ENCODE measurements at regions not wholly inside any gene's neighbourhood (a gene's known extent, or its start where the extent isn't known, plus 50 kb on each side); places are given as distances from the start of the nearest gene placed in this dataset.

DNA sequence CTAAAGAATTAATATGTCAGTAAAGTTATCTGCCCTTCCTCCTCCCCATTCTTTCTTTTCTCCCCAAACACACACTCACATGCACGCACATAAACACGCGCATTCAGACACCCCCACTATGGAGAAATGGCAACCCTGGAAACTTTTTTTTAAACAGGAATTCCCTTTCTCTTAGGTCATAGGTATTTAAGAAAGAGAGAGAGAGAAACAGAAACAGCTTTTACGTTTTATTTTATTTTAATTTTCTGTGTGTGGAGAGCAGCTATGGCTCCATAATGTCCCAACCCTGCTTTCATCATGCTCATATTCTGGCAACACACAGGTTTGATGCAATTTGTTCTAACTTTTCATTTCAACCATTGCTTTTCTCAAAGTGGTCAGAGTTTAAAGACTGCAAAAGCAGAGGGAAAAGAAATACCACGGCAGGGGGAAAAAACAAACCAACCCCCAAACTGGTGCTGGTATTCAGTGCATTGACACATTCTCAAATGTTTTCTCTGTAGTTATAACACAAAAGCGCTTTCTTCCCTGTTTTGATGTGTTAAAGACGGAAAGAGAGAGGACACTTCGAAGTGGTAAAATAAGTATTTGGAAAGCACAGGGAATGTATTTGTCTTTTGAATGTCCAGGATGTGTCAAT lies 126.0 kb upstream of the TMEM161B start:
- no peak for DNase-seq

DNA sequence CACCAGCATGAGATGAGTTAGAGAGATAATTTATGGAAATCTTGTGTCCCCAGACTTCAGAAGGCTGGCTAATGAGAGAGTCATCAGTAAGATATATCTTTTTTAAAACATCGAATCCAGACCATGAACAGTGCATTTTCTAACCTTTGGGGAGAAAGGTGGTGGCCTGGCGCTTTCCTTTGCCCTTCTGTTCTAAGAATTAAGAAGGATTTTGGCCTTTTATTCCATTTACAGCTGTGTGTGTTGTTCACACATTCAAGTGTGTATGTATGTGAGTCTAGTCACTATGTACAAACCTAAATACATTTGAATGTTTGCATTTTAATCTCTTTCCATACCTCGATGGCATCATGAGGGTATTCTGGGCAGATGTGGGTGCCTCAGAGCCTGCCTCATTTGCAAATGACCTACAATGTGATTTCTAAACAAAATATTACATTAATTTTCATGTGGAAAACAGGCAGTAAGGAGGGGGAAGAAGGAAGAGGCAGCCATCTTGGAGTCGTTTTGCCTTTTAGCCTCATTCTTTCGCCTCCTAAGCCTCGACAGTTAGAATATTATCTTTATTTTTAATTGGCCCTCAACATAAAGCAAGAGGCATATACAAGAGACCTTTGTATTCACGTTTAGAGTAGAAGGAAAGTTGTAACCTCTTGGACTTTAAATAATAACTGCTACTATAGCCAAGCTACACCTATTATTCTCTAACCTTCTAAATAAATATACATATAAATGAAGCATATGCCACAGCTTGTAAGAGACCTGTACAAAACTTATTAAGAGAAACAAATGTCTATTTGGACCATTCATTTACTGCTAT lies 125.3 kb upstream of the TMEM161B start:
- no peak for DNase-seq

DNA sequence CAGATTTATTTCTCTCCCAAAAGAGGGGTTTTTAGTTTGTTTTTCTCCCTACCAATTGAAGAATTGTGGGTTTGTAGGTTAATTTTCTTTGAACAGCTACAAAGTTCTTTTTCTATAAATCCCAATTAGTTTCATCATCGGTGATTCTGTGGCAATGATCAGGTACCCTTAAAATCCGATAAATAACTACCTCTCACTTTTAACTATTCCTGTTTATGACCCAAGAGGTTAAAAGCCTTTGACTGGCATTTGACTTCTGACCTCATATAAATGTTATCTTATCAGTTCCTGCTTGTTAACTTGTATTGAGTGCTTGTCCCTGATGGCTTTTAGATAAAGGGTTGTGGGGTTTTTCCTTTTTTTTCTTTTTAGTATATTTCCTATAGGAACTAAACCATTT lies 124.4 kb upstream of the TMEM161B start:
- DNase-seq: no peak

DNA sequence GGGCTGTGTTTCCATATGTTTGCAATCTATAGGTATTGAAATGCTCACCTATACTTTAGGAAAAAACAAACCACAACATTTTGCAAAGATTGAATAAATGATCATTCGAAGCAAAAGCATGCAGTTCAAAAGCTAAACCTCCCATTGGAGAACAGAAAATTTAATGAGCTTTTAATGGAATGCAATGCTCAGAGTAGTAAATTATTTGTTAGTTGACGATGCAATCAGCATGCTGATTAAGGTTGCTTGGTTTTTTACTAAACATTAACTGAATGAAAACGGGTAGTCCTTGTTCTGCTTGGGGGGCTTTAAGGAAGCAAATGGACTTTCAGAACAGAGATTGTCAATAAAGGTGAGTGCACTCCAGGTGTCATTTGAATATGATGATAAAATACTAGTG lies 123.3 kb upstream of the TMEM161B start:
- DNase-seq: no peak

DNA sequence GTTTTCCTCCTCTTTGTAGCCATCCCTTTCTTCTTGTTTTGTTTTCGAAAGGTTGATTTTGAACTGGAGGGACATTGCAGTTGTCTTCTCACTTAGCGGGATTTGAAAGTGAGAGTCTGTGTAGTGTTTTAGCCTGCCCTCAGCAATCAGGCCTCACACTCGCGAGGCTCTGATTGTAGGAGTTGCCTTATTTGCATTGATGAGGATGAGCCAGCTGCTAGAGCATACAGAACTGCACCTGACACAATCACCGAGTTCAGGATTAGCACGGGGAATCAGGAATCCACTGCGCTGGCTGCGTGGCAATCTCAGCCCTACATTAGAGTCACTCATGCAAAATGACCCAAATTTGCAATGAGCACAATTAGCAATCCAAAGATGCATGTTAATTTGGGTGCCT lies 122.5 kb upstream of the TMEM161B start:
- no peak for DNase-seq

DNA sequence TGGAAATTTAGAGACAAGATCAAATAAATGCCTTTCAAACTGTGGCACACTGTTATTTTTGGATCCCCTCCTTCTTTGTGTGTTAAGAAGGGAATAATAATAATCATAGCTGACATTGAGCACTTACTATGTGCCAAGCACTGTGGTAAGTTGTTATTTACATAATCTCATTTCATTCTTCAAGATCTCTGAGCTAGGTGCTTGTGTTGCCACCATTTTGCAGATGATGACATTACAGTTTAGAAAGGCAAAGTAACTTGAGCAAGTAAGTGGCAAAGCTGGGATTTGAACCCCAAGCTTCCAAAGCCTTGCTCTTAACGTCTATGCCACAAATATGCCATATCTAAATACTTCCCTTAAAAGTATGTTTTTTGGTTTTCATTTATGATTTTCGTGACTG lies 121.8 kb upstream of the TMEM161B start:
- DNase-seq: no peak

DNA sequence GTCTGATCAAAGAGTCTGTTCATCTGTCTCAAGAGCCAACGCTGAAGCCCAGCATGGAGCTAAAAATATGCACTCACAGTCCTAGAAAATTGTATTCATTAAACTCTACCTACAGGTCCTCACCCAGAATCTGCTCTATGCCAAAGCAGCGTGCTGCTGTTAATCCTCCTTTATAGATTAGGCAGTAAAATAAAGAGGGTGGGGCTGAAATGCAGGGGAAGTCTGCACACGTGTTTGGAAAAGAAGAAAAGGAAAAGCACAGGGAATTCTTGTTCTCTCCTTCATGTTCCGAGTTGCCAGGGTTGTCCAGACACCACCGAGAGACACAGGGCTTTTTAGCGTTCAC lies 121.4 kb upstream of the TMEM161B start:
- DNase-seq: no peak

DNA sequence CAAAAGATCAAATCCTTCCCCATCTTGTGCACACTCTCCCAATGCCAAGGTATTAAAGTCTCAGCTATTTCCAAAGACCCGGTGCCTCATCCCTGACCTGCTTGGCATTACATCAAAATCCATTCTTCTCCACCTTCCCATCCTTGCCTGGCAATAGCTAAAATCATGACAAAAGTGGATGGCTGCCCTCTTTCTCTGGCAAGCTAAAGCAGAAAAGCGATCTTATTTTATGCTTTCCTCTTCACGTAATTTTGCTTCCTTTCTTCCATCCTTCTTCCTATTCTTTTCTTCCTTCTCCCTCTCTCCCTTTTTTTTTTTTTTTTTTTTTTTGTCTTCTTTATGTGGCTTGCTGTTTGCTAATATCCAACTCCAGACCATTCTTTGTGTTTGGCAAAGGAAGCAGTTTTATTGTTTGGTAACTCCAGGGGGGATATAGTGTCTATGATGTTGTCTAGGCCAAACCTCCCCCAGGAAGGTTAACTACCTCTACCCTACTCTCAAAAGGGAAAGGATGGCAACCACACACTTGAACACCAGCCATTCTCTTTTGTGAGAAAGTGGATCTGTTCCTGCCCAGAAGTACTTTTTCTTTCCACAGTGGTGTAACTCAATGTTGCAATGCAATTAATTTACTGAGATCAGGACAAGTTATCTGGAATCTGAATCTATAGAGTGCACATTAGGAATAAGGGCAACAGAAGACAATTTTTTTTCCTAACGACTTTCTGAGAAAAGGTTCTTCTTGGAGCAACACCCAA lies 120.9 kb upstream of the TMEM161B start:
- no peak for DNase-seq

DNA sequence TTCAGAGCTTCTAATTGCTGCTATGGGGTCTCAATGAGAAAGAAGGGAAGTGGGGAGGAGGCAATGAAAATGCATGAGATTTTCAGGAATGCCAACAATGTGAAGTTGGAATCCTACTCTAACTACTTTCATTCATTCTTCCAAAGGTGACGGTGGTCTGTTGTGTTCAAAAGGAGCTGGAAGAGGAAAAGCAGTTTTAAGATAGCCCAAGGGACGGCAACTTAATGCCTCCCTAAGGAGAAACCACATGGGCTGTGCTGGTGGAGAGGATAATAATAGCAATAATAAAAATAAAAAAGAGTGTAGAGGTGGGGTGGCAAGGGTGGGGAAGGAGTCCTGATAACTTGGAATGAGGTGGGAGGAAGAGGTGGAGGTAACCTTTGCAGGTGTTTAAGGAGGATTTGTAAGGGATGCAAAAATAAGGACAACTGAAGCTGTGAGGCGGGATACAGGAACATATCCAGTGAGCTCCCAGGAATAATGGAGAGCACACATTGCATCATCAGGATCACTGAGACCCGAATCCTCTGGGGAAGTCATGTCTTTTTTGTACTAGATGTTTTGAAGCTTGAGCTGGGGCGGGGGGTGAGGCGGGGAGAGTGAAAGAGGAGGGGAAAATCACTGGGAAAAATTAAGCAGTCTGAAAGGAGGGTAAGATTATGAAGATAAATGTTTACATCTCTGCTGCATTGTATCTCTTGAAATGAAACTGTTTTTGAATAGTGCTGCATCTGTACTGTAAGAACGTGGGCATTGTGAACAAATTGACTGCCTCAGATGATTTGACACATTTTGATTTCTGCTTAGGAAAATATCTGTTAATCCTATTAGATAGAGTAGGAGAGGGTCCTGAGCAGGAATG lies 120.1 kb upstream of the TMEM161B start:
- DNase-seq: no peak

DNA sequence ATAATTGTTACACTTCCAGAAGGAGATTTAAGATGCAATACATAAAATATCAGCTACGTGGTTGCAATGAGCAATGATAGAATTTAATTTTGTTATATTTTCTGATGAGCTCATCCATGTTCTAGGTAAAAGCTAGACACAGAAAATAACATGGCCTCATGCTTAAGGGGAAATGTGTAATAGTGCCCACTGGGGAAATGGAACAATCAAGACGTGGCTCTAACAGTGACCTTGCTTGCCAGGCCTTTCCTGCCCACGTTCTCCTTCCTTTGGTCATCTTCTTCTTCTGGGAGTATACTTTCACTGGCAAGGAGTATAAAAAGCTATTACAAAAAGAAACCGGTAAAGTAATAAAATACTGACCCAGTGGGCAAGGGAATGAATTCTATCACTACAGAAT lies 116.2 kb upstream of the TMEM161B start:
- DNase-seq: no peak

DNA sequence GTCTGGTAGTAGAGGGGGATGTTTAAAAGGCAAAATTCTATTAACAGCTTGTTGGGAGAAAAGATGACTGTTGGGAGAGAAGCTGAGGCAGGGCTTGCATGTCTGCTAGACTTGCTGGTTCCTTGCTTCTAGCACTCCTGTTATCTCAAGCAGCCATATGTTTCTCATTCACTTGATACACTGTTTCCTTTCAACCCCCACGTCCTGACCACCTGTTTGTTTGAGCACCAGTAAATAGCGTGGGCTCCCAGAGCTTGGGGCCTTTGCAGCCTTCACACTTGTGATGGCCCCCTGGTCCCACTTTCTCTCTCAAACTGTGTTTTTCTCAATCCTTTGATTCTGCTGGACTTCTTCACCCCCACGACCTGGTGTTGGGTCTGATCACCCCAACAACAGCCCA lies 111.7 kb upstream of the TMEM161B start:
- DNase-seq: no peak

DNA sequence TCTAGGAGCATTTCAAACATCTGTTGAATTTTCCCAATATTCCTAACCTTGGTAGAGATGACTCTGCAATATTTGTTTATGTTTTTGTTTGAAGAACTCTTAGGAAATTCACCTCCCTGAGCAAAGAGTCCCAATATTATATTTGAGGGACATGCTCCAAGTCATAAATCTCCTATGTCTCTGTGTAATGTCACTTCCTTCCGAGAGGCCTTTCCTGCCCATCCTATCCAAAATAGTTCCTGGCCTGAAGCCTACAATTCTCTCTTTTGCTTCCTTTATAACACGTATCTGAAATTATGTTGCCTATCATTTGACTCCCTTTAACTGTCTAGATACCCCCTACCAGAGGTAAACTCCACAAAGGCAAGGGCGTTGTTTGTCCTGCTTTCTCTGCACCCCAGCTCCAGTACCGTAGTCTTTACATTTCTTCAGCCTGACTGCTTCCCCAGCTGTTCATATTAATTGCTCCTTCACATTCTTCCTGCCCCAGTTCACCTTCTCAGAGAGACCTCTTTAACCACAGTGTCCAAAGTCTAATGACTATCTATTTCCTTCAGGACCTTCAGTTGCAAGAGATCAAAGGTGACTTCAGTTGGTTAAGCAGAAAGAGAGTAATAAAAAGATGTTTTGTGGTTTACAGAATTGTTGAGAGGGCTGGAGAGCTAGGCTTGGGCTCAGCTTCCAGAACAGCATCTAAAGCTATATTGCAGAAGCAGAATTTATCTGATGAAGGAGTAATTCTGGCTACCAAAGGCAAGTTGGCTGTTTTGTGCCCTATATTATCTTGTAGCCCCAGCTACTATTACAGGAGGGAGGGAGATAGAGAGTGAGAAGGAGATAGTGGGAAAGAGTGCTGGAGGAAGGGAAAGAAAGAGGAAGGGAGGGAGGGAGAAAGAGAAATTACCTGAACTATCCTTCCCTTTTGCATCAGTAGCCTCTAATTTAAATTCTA lies 109.3 kb upstream of the TMEM161B start:
- DNase-seq: no peak

DNA sequence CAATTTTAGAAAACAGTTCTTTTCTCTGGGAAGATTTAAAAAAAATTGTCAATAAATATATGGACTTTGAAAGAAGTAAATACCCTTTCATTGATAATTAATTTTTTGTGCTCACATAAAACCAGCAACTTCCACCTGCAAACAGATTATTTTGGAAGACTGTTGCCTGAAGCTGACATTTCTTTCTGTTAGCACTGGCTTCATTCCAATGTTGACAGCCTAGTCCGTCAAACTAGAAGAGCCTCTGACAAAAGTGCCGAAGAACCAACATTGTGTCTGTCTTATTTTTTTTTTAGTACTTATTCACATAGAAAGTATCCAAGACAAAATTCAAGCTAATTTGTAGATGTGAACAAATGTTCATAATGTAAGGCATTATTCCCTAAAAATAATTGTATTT lies 108.6 kb upstream of the TMEM161B start:
- no peak for DNase-seq

DNA sequence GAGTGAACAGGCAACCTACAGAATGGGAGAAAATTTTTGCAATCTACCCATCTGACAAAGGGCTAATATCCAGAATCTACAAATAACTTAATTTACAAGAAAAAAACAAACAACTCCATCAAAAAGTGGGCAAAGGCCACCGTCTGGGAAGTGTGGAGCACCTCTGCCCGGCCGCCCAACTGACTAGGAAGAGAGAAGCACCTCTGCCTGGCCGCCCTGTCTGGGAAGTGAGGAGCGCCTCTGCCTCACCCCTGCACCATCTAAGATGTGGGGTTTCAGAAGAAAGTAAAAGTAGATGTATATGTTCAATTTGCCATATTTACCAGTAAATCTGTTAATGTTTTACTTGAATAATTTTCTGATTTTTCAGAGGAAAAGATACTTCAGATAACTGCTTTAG lies 108.1 kb upstream of the TMEM161B start:
- DNase-seq: no peak

DNA sequence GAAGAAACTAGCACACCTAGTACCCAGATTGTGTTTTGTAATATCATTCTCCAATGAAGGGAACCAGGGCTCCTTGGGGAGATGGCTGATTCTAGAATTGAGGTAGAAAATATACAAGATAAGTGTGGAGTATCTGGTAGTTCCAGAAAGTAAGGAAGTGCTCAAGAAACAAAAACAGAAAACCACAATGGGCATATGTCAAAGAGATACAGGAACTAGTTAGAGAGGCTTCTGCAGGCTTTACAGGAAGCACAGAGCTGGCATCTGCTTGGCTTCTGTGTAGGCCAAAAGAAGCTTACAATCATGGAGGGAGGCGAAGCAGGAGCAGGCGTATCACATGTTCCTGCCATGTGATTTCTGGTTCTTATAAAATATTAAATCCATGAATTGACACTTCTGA lies 105.7 kb upstream of the TMEM161B start:
- no peak for DNase-seq

DNA sequence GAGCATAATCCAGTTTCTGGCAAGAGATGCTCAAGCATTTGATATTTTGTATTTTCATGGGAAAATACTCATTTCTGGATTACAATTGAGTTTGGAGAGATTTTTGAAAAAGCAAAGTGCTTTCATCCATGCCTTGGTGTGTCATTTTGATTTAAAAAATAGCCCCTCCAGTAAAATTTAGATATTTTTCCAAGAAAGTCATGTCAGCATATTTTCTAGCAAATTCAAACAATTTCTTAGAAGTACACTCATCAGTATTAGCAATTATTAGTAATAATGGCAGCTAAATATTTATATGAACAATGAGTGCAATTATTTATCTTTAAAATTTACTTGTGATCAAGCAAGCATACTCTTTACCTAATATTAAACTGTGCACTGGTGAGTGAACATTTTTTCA lies 102.2 kb upstream of the TMEM161B start:
- DNase-seq: no peak

DNA sequence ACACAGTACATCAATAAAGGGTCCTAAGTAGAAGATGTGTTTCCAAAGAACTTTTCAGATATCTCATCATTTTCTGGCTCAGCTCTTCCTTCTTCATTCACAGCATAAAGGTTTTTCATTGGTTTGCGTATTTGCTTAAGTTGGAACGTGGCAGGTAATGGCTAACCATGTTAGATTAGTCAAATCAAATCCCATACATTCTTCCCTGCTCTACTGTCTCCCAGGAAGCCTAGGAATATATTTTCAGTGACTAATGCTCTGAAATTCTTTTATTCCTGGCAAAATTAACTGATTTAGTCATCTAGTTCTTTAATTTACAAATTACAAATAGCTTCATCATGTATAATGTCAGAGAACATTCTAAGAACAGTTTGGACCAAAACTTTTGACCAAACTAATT lies 99.6 kb upstream of the TMEM161B start:
- DNase-seq: no peak

DNA sequence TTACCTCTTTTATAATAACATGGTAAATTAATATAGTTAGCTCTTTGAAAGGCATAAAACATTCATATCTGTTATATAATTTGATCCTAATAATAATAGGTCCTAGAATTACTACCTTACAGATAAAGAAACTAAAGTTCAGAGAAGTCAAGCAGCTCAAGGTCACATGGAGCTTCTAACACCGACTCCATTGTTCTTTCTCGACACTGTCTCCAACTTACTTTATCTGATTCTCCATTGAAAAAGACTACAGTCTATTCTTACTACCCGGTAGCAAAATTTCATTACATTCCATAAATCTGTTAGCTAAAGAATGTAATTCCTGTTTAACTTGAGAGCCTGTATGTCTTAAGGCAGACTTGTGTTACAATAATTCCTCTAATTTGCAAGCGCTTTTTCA lies 96.3 kb upstream of the TMEM161B start:
- DNase-seq: no peak

DNA sequence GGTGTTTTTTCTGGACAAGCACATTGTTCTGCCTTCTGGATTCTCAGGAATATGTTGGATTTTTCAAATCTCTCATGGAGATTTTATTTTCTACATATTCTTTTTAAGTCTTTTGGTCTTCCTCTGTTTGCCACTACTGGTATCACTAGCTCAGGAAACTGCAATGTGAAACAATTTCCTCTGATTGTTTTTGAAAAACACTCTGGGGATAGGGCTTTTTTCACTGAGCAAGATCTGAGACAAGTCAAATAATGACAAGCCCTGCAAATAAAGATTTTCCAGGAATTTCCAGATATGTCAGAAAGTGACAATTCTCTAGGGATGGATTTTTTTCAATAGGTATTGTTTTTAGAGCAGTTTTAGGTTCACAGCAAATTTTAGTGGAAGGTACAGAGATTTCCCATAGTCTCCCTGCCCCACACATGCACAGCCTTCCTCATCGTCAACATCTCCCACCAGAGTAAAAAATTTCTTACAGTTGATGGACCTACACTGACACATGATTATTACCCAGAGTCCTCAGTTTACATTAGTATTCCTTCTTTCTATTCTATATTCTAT lies 86.9 kb upstream of the TMEM161B start:
- no peak for DNase-seq

DNA sequence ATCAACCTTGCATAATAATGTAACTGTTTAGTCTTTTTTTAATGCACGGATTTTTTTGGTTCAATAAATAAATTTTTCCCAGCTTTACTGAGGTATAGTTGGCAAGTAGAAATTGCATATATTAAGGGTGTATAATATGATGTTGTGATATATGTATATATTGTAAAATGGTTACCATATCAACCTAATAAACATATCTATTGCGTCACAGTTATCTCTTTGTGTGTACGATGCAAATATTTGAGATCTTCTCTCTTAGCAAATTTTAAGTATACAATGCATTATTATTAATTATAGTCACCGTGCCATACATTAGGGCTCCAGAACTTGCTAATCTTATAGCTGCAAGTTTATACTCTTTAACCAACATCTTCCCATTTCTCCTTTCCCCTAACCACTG lies 57.2 kb upstream of the TMEM161B start:
- DNase-seq: no peak

DNA sequence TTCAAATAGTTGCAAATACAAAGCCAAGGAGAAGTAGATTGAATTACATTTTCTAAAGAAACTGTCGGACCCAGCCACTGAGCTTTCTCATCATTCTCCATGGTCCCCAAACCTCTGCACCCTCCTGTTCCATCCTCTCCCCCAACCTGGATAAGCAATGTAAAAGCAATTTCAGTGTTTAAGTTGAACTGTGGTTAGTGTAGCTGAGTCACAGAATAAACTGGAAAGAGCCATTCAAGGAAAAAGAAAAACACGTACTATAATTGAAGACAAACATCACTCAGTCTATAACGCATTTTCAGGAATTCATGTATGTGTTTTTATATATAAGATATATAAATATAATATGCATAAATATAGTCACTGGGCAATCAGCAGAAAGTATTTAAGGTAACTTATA lies 54.1 kb upstream of the TMEM161B start:
- DNase-seq: no peak

Data from NCI-H748 treated with DMSO at 0.1 percent for 48 hours (cell line).